ENCODE measurements at regions not wholly inside any gene's neighbourhood (a gene's known extent, or its start where the extent isn't known, plus 50 kb on each side); places are given as distances from the start of the nearest gene placed in this dataset.
A peak's percentile ranks its signal among the peaks of the same experiment; 100 is the strongest.
"Not testable (repeated sequence)": the region's sequence is repeated elsewhere in the genome, so short reads cannot be mapped to it uniquely, and the experiment has no call there.

DNA sequence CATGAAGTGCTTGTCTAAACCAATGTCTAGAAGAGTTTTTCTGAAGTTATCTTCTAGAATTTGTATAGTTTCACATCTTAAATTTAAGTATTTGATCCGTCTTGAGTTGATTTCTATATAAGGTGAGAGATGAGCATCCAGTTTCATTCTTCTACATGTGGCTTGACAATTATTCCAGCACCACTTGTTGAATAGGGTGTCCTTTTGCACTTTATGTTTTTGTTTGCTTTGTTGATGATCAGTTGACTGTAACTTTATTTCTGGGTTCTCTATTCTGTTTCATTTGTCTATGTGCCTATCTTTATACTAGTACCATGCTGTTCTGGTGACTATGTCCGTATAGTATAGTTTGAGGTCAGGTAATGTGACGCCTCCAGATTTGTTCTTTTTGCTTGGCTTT is 426.6 kb upstream of the CHRM2 start:
- Histone ChIP-seq H3K27me3 (no peaks in the 10 kb centered on the region), H3K4me1 (no peaks in the 10 kb centered on the region), H3K9me3 (no peaks in the 10 kb centered on the region), H3K4me3 (no peak overlapping the region), H3K27ac (no peak overlapping the region), H3K36me3 (no peaks in the 10 kb centered on the region)
- no peak for DNase-seq (ENCODE audit: low spot score)
- TF ChIP-seq, protein P1, sequence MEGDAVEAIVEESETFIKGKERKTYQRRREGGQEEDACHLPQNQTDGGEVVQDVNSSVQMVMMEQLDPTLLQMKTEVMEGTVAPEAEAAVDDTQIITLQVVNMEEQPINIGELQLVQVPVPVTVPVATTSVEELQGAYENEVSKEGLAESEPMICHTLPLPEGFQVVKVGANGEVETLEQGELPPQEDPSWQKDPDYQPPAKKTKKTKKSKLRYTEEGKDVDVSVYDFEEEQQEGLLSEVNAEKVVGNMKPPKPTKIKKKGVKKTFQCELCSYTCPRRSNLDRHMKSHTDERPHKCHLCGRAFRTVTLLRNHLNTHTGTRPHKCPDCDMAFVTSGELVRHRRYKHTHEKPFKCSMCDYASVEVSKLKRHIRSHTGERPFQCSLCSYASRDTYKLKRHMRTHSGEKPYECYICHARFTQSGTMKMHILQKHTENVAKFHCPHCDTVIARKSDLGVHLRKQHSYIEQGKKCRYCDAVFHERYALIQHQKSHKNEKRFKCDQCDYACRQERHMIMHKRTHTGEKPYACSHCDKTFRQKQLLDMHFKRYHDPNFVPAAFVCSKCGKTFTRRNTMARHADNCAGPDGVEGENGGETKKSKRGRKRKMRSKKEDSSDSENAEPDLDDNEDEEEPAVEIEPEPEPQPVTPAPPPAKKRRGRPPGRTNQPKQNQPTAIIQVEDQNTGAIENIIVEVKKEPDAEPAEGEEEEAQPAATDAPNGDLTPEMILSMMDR (IDR thresholded peaks at IDR 0.05) = no peak

DNA sequence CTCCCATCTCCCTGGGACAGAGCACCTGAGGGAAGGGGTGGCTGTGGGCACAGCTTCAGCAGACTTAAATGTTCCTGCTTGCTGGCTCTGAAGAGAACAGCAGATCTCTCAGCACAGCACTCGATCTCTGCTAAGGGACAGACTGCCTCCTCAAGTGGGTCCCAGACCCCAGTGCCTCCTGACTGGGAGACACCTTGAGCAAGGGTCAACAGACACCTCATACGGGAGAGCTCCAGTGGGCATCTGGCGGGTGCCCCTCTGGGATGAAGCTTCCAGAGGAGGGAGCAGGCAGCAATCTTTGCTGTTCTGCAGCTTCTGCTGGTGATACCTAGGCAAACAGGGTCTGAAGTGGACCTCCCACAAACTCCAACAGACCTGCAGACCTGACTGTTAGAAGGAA is 436.7 kb upstream of the CHRM2 start:
- H3K27ac ChIP-seq; H3K4me1 ChIP-seq; H3K36me3 ChIP-seq; H3K27me3 ChIP-seq; H3K4me3 ChIP-seq; H3K9me3 ChIP-seq; DNase-seq (ENCODE audit: low spot score): not testable (repeated sequence)

DNA sequence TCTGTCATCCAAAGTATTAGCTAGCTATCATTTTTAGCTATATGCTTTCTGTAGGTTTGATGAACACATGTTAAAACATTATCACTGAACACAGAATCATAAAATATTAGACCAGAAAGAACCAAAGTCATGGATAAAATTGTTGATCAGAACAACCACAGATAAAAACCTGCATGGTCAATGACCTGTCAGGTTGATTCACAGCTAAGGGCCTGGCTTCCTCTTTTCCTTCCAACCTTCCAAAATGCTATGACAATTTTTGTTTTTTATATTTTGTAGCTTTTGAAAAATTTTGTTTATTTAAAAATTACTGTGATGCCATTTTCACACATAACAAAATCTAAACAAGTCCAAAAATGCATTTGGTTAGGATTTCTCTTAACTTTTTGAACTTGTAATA is 444.4 kb upstream of the CHRM2 start:
- Histone ChIP-seq H3K27me3 (no peaks in the 10 kb centered on the region), H3K9me3 (no peaks in the 10 kb centered on the region), H3K4me3 (no peak overlapping the region), H3K36me3 (no peaks in the 10 kb centered on the region), H3K4me1 (no peaks in the 10 kb centered on the region), H3K27ac (no peak overlapping the region)
- DNase-seq (ENCODE audit: low spot score) = no peak
- TF ChIP-seq, protein P1 (IDR thresholded peaks at IDR 0.05) = no peak

DNA sequence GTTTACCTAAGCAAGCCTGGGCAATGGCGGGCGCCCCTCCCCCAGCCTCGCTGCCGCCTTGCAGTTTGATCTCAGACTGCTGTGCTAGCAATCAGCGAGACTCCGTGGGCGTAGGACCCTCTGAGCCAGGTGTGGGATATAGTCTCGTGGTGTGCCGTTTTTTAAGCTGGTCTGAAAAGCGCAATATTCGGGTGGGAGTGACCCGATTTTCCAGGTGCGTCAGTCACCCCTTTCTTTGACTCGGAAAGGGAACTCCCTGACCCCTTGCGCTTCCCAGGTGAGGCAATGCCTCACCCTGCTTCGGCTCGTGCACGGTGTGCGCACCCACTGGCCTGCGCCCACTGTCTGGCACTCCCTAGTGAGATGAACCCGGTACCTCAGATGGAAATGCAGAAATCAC is 442.6 kb upstream of the MTPN start:
- H3K4me1 ChIP-seq; H3K4me3 ChIP-seq; H3K27me3 ChIP-seq; H3K36me3 ChIP-seq; H3K27ac ChIP-seq; H3K9me3 ChIP-seq; DNase-seq (ENCODE audit: low spot score): not testable (repeated sequence)

DNA sequence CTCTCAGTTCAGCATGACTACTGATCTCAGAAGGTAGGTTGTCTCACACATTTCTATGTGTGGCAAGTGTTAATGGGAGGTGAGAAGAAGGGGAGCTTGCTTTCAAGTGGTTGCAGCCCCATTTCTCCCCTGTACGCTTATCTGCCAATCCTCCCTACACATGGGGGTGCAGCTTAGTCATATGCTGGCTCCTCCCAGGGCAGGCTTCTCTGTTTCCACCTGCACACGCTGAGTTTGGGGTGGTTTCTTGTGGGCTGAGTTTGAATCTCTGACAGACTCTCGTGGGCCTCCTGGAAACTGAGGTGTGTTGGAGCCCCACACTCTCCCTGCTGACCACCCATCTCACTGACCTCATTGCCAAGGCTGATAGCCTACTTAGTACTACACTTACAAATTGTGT is 435.8 kb upstream of the MTPN start:
- no peak overlapping the region for H3K4me3 ChIP-seq
- no peaks in the 10 kb centered on the region for H3K4me1 ChIP-seq
- TF ChIP-seq, protein P1 (IDR thresholded peaks at IDR 0.05) = no peak
- H3K36me3 ChIP-seq = no peaks in the 10 kb centered on the region
- DNase-seq (ENCODE audit: low spot score) = no peak
- H3K9me3 ChIP-seq = no peaks in the 10 kb centered on the region
- no peak overlapping the region for H3K27ac ChIP-seq
- no peaks in the 10 kb centered on the region for H3K27me3 ChIP-seq

DNA sequence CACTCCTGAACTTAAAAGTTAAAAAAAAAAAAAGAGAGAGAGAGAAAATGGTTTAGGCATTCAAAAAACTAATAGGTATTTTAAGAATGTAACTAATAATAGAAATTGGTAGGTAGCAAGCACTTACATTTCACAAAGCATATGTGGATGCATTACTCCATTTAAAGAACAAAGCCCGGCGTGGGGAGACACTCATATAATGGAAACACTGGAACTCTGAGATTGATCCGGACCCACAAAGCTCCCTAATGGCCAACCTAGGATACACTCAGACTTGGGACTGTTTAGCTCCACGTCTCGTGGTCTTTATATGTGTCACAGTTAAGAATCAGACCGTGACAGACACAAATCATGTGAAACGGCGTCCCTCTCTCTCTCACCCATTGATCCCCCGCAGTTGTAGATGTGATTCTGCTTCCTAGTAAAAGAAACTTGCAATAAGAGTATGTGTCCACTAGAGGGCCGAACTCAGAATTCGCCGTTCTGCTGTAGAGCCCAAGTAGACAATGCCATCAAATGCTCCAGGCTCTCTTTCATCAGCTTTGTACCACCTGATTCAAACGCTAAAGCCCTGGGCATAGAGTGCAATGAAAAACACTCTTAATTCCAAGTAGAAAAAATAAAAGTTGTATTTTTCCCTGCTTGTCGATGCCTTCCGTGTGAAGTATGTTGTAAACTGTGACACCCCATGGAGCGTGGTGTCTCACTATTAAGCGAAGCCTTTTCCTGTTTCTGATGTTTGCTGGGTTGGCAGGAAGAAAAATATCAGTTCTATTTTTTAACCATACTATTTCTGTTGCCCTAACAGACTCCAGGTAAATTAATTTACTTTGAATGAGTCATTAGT is 429.0 kb upstream of the MTPN start:
- no peaks in the 10 kb centered on the region for H3K36me3 ChIP-seq
- H3K4me1 ChIP-seq = no peaks in the 10 kb centered on the region
- H3K4me3 ChIP-seq = no peak overlapping the region
- H3K27ac ChIP-seq = no peak overlapping the region
- no peaks in the 10 kb centered on the region for H3K27me3 ChIP-seq
- H3K9me3 ChIP-seq = no peaks in the 10 kb centered on the region
- peak; percentile 59 for DNase-seq (ENCODE audit: low spot score)
- TF ChIP-seq, protein P1 (IDR thresholded peaks at IDR 0.05) = peak; percentile 72 to 84

DNA sequence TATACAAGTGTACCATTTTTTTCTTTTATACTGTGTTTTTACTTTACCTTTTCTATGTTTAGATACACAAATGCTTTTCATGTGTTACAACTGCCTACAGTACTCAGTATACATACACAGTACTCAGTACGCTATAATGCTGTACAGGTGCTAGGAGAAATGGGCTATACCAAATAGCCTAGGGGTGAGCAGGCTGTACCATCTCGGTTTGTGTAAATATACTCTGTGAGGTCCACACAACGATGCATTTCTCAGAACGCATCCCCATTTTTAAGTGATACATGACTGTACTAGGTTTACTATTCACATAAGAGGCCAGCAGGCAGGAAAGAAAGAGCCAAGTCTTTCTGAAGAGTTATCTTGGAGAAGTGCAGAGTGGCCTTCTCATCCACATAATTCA is 426.4 kb upstream of the MTPN start:
- TF ChIP-seq, protein P1 (IDR thresholded peaks at IDR 0.05) = no peak
- Histone ChIP-seq H3K36me3 (no peaks in the 10 kb centered on the region), H3K27me3 (no peaks in the 10 kb centered on the region), H3K27ac (no peak overlapping the region), H3K4me3 (no peak overlapping the region), H3K4me1 (no peaks in the 10 kb centered on the region), H3K9me3 (no peaks in the 10 kb centered on the region)
- no peak for DNase-seq (ENCODE audit: low spot score)
